HG03571 (cell line): ENCODE measurements at regions not wholly inside any gene's neighbourhood (a gene's known extent, or its start where the extent isn't known, plus 50 kb on each side); places are given as distances from the start of the nearest gene placed in this dataset.

Source experiments
- ATAC-seq: cut with Tn5 transposase; IDR thresholded peaks from one replicate; pipeline ENCODE4 v1.9.1; 2021; ENCODE audit not compliant: unreplicated experiment

DNA sequence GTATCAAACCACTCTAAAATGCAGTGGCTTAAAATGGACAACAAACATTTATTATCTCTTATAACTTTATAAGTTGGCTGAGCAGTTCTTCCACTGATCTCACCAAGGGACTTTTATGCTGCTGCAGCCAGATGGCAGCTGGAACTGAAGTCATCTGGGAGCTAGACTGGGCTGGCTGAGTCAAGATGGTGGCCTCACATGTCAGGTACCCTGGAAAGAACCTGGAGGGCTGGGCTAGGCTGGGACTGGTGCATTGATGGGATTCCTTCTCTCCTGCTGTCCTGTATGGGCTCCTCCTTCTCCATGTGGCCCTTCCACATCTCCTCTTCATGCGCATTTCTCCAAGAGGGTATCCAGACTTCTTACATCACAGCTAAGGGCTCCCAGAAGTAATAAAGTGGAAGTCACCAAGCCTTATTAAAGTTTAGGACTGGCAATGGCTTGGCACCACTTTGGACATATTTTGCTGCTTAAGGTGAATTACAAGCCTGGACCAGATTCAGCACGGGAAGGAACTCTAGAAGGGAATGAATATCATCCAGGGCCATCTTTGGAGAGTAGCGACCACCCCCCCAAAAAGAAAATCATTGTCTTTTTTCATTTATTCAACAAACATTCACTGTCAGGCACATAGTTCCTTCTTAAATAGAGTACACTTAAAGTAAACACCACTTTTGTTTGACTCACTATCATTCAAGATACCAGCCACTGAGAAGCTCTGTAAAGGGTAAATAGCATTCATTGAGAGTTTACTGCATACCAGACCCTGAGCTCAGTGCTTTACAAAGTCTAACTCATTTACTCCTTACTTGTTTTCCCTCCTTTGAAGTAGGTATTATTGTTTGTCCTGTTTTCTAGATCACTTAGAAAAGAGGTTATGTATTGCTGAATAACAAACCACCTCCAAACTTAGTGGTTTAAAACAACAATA is 138.0 kb downstream of the ZFP36L2 start:
- ATAC-seq: no peak

GRCh38 chr2:43087413-43087812 is 139.0 kb downstream of the ZFP36L2 start:
- no peak for ATAC-seq

DNA sequence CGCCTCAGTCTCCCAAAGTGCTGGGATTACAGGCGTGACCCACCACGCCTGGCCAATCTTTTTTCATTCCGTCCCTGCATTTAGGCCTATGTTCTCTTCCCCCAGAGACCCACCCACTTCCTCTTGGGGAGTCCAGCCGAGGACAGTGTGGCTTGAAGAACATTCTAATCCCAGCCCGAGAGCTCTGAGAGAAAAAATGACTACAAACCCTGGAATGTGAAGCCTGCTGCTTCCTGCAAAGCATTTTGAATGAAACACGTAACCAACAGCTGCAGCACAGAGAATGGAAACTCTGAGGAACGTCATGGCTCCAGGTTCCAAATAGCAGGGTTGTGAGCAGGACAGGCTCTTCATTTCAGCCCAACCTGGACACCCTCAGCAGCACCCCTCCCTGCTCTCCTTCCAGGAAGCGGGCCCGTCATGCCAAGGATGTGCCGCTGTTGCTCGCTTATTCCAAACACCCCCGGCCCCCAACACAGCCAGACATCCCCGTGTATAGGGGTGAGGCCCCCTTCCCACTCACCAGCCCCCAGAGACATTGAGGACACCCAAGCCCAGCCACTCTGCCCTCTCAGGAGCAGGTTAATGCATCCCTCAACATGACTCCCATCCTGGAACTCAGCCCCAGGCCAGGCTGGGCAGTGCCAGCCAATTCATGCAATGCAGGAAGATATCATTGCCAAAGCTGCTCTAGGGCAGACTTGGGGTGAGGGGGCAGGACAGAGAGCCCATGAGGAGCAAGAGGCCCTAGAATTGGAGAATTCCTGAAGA is 139.8 kb downstream of the ZFP36L2 start:
- ATAC-seq: no peak

DNA sequence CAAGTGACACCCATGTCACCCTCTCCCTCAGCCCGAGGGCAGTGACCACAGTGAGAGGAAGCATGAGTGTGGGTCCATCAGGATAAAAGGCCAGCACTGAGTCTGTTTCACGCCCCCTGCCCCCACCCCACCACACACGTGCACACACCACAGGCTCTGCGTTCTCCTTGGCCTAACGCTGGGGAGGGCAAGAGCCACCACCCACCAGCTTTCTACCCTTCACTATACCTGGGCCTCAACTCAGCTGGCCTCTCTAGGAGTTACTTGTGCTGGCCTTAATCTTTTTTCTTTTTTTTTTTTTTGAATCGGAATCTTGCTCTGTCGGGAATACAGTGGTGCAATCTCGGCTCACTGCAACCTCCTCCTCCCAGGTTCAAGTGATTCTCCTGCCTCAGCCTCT is 140.5 kb downstream of the ZFP36L2 start:
- ATAC-seq: no peak

DNA sequence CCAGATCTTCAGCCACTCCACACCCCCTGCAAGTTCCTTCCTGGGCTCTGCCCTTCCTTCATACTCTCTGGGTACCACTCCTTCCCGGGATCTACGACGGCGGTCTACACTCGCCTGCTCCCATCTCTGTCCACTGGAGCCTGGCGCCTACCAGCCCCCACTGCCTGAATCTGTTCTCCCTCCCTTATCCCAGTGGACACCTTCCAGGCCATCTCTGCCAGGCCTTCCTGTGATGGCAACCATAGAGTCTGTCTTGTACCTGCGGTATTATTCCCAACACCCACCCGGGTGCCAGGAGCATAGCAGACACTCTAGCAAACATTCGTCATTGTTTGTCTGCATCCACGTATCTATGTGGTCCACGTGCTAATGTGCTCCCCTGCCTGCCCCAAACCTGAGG is 140.9 kb downstream of the ZFP36L2 start:
- ATAC-seq: no peak

DNA sequence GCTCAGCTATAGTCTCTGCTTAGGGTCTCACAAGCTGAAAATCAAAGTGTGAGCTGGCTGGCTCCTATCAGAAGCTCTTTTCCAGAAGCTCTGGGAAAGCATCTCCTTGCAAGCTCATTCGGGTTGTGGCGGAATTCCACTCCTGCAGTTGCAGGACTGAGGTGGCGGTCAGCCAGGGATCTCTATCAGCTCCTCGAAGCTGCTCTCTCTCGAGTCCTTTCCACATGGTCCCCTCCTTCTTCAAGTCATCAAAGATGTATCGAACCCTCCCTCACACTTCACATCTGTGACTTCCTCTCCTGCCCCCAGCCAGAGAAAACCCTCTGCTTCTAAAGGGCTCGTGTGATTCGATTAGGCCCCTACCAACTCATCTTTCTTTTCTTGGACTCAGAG is 141.7 kb downstream of the ZFP36L2 start:
- no peak for ATAC-seq

DNA sequence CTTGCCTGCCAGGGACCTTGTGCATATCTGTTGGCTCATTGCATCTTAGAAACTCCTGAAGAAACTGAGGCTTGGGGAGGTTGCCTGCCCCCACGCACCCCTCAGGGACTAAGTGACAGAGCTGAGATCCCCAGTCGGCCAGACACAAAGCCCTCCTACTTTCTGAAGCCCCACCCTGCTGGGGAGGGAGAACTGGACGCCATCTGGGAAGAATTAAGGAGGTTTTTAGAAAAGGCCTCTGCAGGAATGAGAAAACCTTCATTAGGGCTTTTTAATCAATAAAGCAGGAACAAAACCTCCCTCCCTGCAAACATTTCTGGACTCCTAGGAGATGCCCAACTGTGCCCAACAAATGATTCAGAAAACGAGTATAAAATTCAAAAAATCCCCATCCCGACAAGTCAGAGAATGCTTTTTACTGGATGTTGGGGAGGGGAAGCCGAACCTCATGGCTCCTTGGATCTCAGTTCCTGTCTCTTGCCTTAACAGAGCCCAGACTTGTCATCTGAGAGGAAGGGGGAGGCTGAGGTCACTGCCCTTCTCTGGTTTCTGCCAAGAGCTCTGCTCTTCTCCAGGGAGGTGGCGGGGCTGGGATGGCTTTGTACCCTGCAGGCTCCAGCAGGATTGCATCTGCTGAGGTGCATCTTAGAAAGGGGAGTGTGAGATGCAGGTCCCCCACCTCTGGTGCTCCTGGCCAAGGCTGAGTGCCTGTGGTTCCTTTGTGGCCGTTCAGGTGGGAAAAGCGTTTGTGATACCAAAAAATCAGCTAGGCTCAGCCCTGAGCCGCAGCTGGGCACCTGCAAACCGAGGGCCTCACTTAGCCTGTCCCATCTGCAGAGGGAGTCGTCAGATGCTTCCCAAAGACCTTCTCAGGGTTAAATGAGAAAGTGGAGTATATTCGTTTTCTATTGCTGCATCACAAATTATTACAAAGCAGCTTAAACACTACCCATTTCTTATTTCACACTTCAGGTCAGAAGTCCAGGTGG is 142.4 kb downstream of the ZFP36L2 start:
- no peak for ATAC-seq

DNA sequence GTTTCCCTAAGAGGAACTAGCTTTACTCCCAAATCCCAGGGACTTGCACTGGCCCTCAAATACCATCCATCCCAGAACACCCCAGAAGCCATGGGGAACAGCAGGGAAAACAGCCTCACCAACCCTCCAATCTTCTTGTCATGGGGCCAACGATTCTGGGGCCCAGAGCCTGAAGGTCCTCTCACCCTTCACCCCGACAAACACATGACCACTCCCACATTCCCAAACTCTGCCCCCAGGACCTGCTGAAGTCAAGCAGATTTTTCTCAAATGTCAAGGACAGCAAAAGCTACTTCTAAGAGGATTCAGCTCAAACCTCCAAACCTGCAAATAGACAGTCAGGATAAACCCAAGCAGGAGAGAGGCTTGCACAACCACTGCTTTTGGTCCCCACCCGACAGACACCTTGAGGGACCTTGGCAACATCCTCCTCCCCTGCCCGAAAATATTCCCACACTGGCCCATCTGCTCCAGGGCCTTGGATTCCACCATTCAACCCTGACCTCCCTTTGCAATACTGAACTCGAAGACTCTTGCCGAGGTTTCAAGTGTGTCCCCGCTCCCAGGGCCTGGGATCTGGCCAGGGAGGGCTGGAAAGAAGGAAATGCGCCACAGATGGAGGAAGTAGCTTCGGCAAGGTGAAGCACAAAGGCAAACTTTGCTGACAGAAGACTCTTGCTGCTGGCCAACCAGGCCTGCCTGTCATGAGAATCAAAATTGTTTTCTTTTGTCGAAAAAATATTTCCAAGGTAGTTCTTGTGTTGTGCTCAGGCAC is 143.3 kb downstream of the ZFP36L2 start:
- no peak for ATAC-seq

- ATAC-seq: no peak
Observed at GRCh38 chr2:43082111-43082894, 144.1 kb downstream of the ZFP36L2 start.

- ATAC-seq: no peak
Observed at GRCh38 chr2:43081131-43081765, 145.2 kb downstream of the ZFP36L2 start.

DNA sequence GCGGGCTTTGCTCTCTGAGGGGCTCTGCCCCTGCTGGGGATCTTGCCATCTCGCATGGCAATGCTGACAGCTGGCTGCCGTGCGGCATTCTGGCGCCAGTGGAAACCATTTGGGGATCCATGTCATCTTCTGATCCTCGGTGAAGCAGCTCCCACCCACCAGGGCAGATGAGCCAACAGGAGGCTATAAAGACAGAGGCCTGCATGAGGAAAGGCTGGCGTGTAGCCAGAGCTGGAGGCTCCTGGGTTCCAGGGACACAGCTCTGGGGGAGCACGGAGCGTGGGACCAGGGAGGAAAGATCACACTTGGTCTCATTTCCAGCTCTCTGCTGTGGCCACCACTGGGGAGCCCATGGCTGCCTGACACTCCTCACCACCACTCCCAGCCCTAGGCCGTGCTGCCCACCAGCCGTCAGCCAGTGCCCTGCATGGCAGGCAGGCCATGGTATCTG is 145.8 kb downstream of the ZFP36L2 start:
- no peak for ATAC-seq

DNA sequence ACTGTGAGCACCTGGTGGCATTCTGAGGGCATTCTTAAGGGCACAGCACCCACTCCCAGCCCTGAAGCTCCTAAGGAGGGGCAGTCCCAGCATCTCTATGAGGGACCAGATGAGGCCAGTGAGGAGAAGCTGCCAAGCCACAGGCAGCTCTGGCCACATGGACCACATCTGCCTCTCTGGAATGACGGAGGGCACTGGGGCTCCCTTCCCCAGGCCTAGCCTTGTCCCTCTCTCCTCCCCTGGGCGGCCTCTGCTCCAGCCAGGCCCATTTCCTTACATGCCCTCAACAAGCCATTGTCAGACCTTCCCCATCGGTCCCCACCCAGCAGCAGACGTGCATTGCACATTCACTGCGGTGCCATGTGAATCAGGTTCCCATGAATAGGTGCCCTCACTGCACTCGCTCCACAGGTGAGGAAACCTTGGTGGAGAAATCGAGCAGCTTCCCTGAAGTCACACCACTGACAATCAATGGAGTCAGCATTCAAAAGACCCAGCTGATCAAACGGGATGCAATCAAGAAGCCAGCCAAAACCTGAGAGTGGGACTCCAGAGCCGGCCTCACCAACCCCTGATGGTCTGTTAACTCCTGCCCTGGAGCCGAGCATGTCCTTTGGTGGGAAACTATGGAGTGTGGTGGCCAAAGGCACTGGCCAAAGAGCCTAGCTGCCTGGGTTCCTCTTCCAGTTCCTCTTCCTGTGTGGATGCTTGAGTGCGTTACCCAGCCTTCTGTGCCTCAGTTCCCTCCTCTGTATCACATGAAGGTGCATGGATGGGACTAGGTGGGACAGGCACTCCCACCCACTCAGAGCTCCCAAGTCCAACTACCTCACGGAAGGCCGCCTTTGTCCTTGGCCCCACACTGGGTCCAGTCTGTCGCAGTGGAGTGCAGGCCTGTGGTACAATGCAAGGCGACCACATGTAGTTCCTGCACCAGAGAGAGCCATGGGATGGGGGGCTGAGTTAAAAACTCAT is 147.3 kb downstream of the ZFP36L2 start:
- no peak for ATAC-seq

GRCh38 chr2:43078301-43078700 is 148.1 kb downstream of the ZFP36L2 start:
- ATAC-seq: no peak

DNA sequence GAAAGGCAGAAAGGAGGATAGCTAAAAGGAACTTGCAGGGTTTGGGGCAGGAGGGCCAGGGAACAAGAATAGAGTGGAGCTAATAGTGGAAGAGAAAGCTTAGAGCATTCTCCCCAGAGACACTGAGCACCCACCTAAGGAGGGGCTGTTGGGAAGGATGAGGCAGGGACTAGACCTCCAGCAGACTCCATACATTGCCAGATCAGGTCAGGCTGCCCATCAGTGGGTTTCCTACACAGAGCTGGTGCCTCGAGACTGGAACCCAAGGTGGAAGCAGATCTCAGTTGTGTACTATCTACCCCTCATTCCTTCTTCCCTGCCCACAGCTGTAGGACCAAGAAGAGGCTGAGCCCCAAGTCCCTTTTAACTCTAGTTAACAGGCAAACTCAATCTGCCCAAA is 148.5 kb downstream of the ZFP36L2 start:
- ATAC-seq: no peak

GRCh38 chr2:43076676-43077075 is 149.7 kb downstream of the ZFP36L2 start:
- no peak for ATAC-seq

- ATAC-seq: no peak
Observed at GRCh38 chr2:43075811-43076585, 150.4 kb downstream of the ZFP36L2 start.

GRCh38 chr2:43075054-43075593 is 151.3 kb downstream of the ZFP36L2 start:
- no peak for ATAC-seq
